Stimulated activated CD8-positive, alpha-beta memory T cell treated with anti-CD3 and anti-CD28 coated beads, Interleukin-15, amount 100 ng/mL, for 48 hours (primary cell): ENCODE measurements at regions not wholly inside any gene's neighbourhood (a gene's known extent, or its start where the extent isn't known, plus 50 kb on each side); places are given as distances from the start of the nearest gene placed in this dataset.

ENCODE experiments used
- DNase-seq, 2 donors: peaks; one replicate each; pipeline ENCODE4 v3.0.0-alpha.2; 2020; ENCODE audit warnings: low read depth in 2 of 2

GRCh38 chr13:78981913-78982312 lies 323.0 kb upstream of the OBI1 start:
- DNase-seq: no peak

- DNase-seq: no peak
These were observed 320.4 kb upstream of the OBI1 start for GRCh38 chr13:78979349-78979748.

- peak in 1 of 2 donors; percentile 0 for DNase-seq
These were observed 319.5 kb upstream of the OBI1 start for GRCh38 chr13:78978381-78978998.

- DNase-seq: no peak
These were observed 318.4 kb upstream of the OBI1 start for GRCh38 chr13:78977311-78977710.

- DNase-seq: no peak
These were observed 317.7 kb upstream of the OBI1 start for GRCh38 chr13:78976696-78977095.

GRCh38 chr13:78972561-78972960 lies 313.6 kb upstream of the OBI1 start:
- DNase-seq: no peak

GRCh38 chr13:78971355-78972025 lies 312.5 kb upstream of the OBI1 start:
- DNase-seq: no peak

- no peak for DNase-seq
These were observed 301.9 kb upstream of the OBI1 start for GRCh38 chr13:78960881-78961280.

GRCh38 chr13:78958006-78958405 lies 299.1 kb upstream of the OBI1 start:
- DNase-seq: no peak

GRCh38 chr13:78940455-78941130 lies 281.6 kb upstream of the OBI1 start:
- no peak for DNase-seq

- DNase-seq: no peak
These were observed 275.4 kb upstream of the OBI1 start for GRCh38 chr13:78934336-78934735.

- no peak for DNase-seq
These were observed 256.1 kb upstream of the OBI1 start for GRCh38 chr13:78915015-78915414.

GRCh38 chr13:78913656-78914055 lies 254.7 kb upstream of the OBI1 start:
- no peak for DNase-seq

- no peak for DNase-seq
These were observed 251.2 kb upstream of the OBI1 start for GRCh38 chr13:78910147-78910546.

- no peak for DNase-seq
These were observed 250.3 kb upstream of the OBI1 start for GRCh38 chr13:78909276-78909675.

- DNase-seq: no peak
These were observed 248.1 kb upstream of the OBI1 start for GRCh38 chr13:78907006-78907405.

- no peak for DNase-seq
These were observed 238.2 kb upstream of the OBI1 start for GRCh38 chr13:78897200-78897599.

GRCh38 chr13:78884571-78884970 lies 225.6 kb upstream of the OBI1 start:
- DNase-seq: no peak

GRCh38 chr13:78881751-78882150 lies 222.8 kb upstream of the OBI1 start:
- DNase-seq: no peak

GRCh38 chr13:78881054-78881453 lies 222.1 kb upstream of the OBI1 start:
- DNase-seq: no peak

GRCh38 chr13:78876915-78877549 lies 218.1 kb upstream of the OBI1 start:
- no peak for DNase-seq

- DNase-seq: no peak
These were observed 217.0 kb upstream of the OBI1 start for GRCh38 chr13:78875792-78876580.
